HG02970 (cell line): ENCODE measurements at regions not wholly inside any gene's neighbourhood (a gene's known extent, or its start where the extent isn't known, plus 50 kb on each side); places are given as distances from the start of the nearest gene placed in this dataset.

ENCODE experiments used
- ATAC-seq: cut with Tn5 transposase; IDR thresholded peaks from one replicate; pipeline ENCODE4 v1.9.1; 2021; ENCODE audit warnings: mild to moderate bottlenecking, moderate library complexity, moderate number of reproducible peaks; ENCODE audit not compliant: unreplicated experiment, low FRiP score

GRCh38 chr3:194801461-194802432 lies 116.1 kb downstream of the FAM43A start:
- no peak for ATAC-seq

- no peak for ATAC-seq
Measured at GRCh38 chr3:194804796-194805195, 119.1 kb downstream of the FAM43A start.

- no peak for ATAC-seq
Measured at GRCh38 chr3:194805546-194805945, 119.9 kb downstream of the FAM43A start.

- ATAC-seq: no peak
Measured at GRCh38 chr3:194806991-194807630, 121.4 kb downstream of the FAM43A start.

- ATAC-seq: no peak
Measured at GRCh38 chr3:194808640-194809097, 123.0 kb downstream of the FAM43A start.

GRCh38 chr3:194809382-194809781 lies 123.7 kb downstream of the FAM43A start:
- no peak for ATAC-seq

- ATAC-seq: no peak
Measured at GRCh38 chr3:194810076-194810475, 124.4 kb downstream of the FAM43A start.

GRCh38 chr3:194811118-194811517 lies 125.4 kb downstream of the FAM43A start:
- ATAC-seq: no peak

- no peak for ATAC-seq
Measured at GRCh38 chr3:194812176-194812575, 126.5 kb downstream of the FAM43A start.

GRCh38 chr3:194814878-194815357 lies 129.2 kb downstream of the FAM43A start:
- ATAC-seq: no peak

GRCh38 chr3:194816748-194817591 lies 131.3 kb downstream of the FAM43A start:
- no peak for ATAC-seq

GRCh38 chr3:194817592-194817930 lies 131.9 kb downstream of the FAM43A start:
- no peak for ATAC-seq

GRCh38 chr3:194817936-194818335 lies 132.3 kb downstream of the FAM43A start:
- no peak for ATAC-seq

- no peak for ATAC-seq
Measured at GRCh38 chr3:194824100-194824499, 138.4 kb downstream of the FAM43A start.

- no peak for ATAC-seq
Measured at GRCh38 chr3:194824701-194825111, 139.0 kb downstream of the FAM43A start.

GRCh38 chr3:194826594-194826993 lies 140.9 kb downstream of the FAM43A start:
- no peak for ATAC-seq

- ATAC-seq: no peak
Measured at GRCh38 chr3:194827486-194827885, 141.8 kb downstream of the FAM43A start.

- no peak for ATAC-seq
Measured at GRCh38 chr3:194828116-194828515, 142.4 kb downstream of the FAM43A start.

- ATAC-seq: no peak
Measured at GRCh38 chr3:194828926-194829325, 143.2 kb downstream of the FAM43A start.

GRCh38 chr3:194830401-194830800 lies 144.7 kb downstream of the FAM43A start:
- no peak for ATAC-seq

- no peak for ATAC-seq
Measured at GRCh38 chr3:194830978-194831377, 145.3 kb downstream of the FAM43A start.
